ENCODE measurements at regions not wholly inside any gene's neighbourhood (a gene's known extent, or its start where the extent isn't known, plus 50 kb on each side); places are given as distances from the start of the nearest gene placed in this dataset.

DNA sequence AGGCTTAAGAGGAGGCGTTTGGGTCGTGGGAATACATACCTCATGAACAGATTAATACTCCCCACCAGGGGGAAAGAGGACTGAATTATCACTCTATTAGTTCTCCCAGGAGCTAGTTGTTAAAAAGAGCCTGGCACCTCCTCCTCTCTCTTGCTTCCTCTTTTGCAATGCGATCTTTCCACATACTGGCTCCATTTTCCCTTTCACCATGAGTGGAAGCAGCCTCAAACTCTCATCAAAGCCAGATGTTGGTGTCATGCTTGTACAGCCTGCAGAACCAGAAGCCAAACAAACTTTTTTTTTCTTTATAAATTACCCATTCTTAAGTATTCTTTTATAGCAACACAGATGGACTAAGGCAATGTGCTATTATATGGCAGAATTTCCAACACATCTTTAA lies 258.5 kb downstream of the FAM76B start:
- no peaks in the 10 kb centered on the region for H3K79me2 ChIP-seq (ENCODE audit: insufficient read depth, low read depth)
- no peak overlapping the region for H3K27ac ChIP-seq
- no peaks in the 10 kb centered on the region for H3K36me3 ChIP-seq (ENCODE audit: insufficient read depth)
- no peak overlapping the region for H2AFZ ChIP-seq (ENCODE audit: low read depth)
- H4K20me1 ChIP-seq (ENCODE audit: insufficient read depth) = no peaks in the 10 kb centered on the region
- TF ChIP-seq CTCF (conservative IDR thresholded peaks at IDR 0.05; ENCODE audit: low read depth, low read length) = no peak
- no peak overlapping the region for H3K9ac ChIP-seq
- no peaks in the 10 kb centered on the region for H3K27me3 ChIP-seq (ENCODE audit: insufficient read depth, low read depth)
- H3K4me3 ChIP-seq (IDR thresholded peaks at IDR 0.05; ENCODE audit: insufficient read depth, low read depth, low read length) = no peak overlapping the region
- H3K4me1 ChIP-seq (ENCODE audit: low read depth, poor library complexity, severe bottlenecking) = no peaks in the 10 kb centered on the region
- no peak overlapping the region for H3K4me2 ChIP-seq

GRCh38 chr11:95524314-95525036 lies 265.1 kb downstream of the FAM76B start:
- no peaks in the 10 kb centered on the region for H4K20me1 ChIP-seq (ENCODE audit: insufficient read depth)
- no peak overlapping the region for H3K4me2 ChIP-seq
- H3K9ac ChIP-seq = no peak overlapping the region
- H3K27ac ChIP-seq = no peak overlapping the region
- no peak for TF ChIP-seq CTCF (conservative IDR thresholded peaks at IDR 0.05; ENCODE audit: low read depth, low read length)
- H3K27me3 ChIP-seq (ENCODE audit: insufficient read depth, low read depth) = no peaks in the 10 kb centered on the region
- no peak overlapping the region for H3K4me3 ChIP-seq (IDR thresholded peaks at IDR 0.05; ENCODE audit: insufficient read depth, low read depth, low read length)
- no peaks in the 10 kb centered on the region for H3K79me2 ChIP-seq (ENCODE audit: insufficient read depth, low read depth)
- H3K36me3 ChIP-seq (ENCODE audit: insufficient read depth) = no peaks in the 10 kb centered on the region
- H2AFZ ChIP-seq (ENCODE audit: low read depth) = no peak overlapping the region
- H3K4me1 ChIP-seq (ENCODE audit: low read depth, poor library complexity, severe bottlenecking) = no peaks in the 10 kb centered on the region

DNA sequence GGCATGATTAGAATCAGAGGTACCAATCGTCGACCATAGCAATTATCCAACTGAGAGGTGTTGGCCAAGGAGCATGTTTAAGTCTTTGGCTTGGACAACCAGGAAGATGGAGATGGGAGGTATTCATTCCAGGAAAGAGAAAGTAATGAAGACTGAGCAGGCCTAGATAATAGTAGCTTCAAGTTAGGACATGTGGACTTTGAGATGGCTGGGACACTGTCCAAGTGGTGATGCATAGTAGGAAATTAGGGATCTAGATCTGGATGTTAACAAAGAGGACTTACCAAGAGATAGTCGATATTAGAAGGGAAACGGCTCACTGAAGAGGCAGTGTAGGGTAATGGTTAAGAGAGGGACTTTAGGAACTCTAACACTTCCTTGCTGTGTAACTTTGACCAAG lies 266.7 kb downstream of the FAM76B start:
- H4K20me1 ChIP-seq (ENCODE audit: insufficient read depth) = no peaks in the 10 kb centered on the region
- TF ChIP-seq CTCF (conservative IDR thresholded peaks at IDR 0.05; ENCODE audit: low read depth, low read length) = no peak
- no peak overlapping the region for H3K4me2 ChIP-seq
- H3K4me3 ChIP-seq (IDR thresholded peaks at IDR 0.05; ENCODE audit: insufficient read depth, low read depth, low read length) = no peak overlapping the region
- no peaks in the 10 kb centered on the region for H3K4me1 ChIP-seq (ENCODE audit: low read depth, poor library complexity, severe bottlenecking)
- H3K79me2 ChIP-seq (ENCODE audit: insufficient read depth, low read depth) = no peaks in the 10 kb centered on the region
- H3K27me3 ChIP-seq (ENCODE audit: insufficient read depth, low read depth) = no peaks in the 10 kb centered on the region
- no peak overlapping the region for H3K9ac ChIP-seq
- no peaks in the 10 kb centered on the region for H3K36me3 ChIP-seq (ENCODE audit: insufficient read depth)
- H3K27ac ChIP-seq = no peak overlapping the region
- H2AFZ ChIP-seq (ENCODE audit: low read depth) = no peak overlapping the region

- Histone ChIP-seq H3K79me2 (ENCODE audit: insufficient read depth, low read depth) (no peaks in the 10 kb centered on the region), H3K9ac (no peak overlapping the region), H3K4me3 (IDR thresholded peaks at IDR 0.05; ENCODE audit: insufficient read depth, low read depth, low read length) (no peak overlapping the region), H3K36me3 (ENCODE audit: insufficient read depth) (no peaks in the 10 kb centered on the region), H3K27me3 (ENCODE audit: insufficient read depth, low read depth) (no peaks in the 10 kb centered on the region), H3K4me2 (no peak overlapping the region), H3K27ac (no peak overlapping the region), H4K20me1 (ENCODE audit: insufficient read depth) (no peaks in the 10 kb centered on the region), H3K4me1 (ENCODE audit: low read depth, poor library complexity, severe bottlenecking) (no peaks in the 10 kb centered on the region), H2AFZ (ENCODE audit: low read depth) (no peak overlapping the region)
- TF ChIP-seq CTCF (conservative IDR thresholded peaks at IDR 0.05; ENCODE audit: low read depth, low read length) = no peak
Measured at GRCh38 chr11:95521862-95522261, 267.7 kb downstream of the FAM76B start.
